ENCODE measurements at regions not wholly inside any gene's neighbourhood (a gene's known extent, or its start where the extent isn't known, plus 50 kb on each side); places are given as distances from the start of the nearest gene placed in this dataset.

DNA sequence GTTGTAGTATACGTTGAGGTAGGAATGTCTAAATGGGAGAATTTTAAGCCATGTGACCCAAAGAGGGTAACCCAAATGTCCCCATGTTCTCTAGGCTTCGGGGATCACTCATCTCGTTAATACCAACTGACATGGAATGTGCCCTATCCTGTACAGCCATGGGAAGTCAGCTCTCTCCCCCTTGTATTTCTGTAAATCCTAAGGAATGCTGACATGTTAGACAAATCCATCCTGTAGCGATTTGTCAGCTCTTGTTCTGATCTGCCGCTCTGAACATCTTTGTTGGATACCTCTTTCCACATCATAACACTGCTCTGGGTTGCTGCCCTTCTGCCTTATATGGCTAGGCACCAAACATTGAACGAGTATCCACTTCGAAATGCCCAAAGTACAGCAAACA, 350.6 kb downstream of the RND3 start:
- no peak for DNase-seq
- no peaks in the 10 kb centered on the region for H3K27me3 Mint-ChIP-seq (ENCODE audit: unreplicated experiment)
- H3K4me1 Mint-ChIP-seq (ENCODE audit: low read depth, unreplicated experiment) = peaks cover 69% of the 10 kb centered on the region
- peak overlapping the region; percentile 71 for H3K27ac Mint-ChIP-seq (ENCODE audit: unreplicated experiment)
- no peaks in the 10 kb centered on the region for H3K9me3 Mint-ChIP-seq (ENCODE audit: low read depth, unreplicated experiment)
- CTCF ChIA-PET = no interaction called here
- BruUV-seq (replicated peaks) = no TSS peak
- no peak overlapping the region for H3K4me3 Mint-ChIP-seq (ENCODE audit: low read depth, unreplicated experiment)
- TF ChIP-seq, protein P1, sequence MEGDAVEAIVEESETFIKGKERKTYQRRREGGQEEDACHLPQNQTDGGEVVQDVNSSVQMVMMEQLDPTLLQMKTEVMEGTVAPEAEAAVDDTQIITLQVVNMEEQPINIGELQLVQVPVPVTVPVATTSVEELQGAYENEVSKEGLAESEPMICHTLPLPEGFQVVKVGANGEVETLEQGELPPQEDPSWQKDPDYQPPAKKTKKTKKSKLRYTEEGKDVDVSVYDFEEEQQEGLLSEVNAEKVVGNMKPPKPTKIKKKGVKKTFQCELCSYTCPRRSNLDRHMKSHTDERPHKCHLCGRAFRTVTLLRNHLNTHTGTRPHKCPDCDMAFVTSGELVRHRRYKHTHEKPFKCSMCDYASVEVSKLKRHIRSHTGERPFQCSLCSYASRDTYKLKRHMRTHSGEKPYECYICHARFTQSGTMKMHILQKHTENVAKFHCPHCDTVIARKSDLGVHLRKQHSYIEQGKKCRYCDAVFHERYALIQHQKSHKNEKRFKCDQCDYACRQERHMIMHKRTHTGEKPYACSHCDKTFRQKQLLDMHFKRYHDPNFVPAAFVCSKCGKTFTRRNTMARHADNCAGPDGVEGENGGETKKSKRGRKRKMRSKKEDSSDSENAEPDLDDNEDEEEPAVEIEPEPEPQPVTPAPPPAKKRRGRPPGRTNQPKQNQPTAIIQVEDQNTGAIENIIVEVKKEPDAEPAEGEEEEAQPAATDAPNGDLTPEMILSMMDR (IDR thresholded peaks at IDR 0.05; ENCODE audit: unreplicated experiment) = no peak
- intact Hi-C loops (cut with micrococcal nuclease; ENCODE audit: unreplicated experiment) = no loop called here
- H3K36me3 Mint-ChIP-seq (ENCODE audit: insufficient read depth, unreplicated experiment) = peaks cover 4% of the 10 kb centered on the region

DNA sequence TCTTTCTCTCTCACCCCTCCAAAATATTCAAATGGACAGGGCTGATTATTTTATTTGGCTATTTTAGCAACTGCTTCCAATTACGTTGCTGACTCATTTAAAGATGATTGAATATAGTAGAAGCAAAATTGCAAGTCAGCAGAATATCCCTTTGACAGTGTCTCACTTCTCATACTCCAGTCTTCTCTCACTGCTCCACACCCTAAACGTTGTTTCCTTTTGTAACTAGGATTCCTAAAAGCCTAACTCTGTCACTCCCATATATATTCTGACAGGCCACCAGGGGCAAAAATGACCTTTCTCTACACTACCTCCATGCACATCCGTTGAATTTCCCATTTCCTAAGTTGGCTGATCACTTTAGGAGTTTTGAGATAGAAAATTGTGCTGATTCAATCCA, 351.1 kb downstream of the RND3 start:
- peaks cover 64% of the 10 kb centered on the region for H3K4me1 Mint-ChIP-seq (ENCODE audit: low read depth, unreplicated experiment)
- CTCF ChIA-PET = no interaction called here
- BruUV-seq (replicated peaks) = no TSS peak
- no peaks in the 10 kb centered on the region for H3K9me3 Mint-ChIP-seq (ENCODE audit: low read depth, unreplicated experiment)
- peaks cover 4% of the 10 kb centered on the region for H3K36me3 Mint-ChIP-seq (ENCODE audit: insufficient read depth, unreplicated experiment)
- H3K27ac Mint-ChIP-seq (ENCODE audit: unreplicated experiment) = peak overlapping the region; percentile 71
- intact Hi-C loops (cut with micrococcal nuclease; ENCODE audit: unreplicated experiment) = no loop called here
- TF ChIP-seq, protein P1 (IDR thresholded peaks at IDR 0.05; ENCODE audit: unreplicated experiment) = no peak
- H3K4me3 Mint-ChIP-seq (ENCODE audit: low read depth, unreplicated experiment) = no peak overlapping the region
- DNase-seq = no peak
- H3K27me3 Mint-ChIP-seq (ENCODE audit: unreplicated experiment) = no peaks in the 10 kb centered on the region

DNA sequence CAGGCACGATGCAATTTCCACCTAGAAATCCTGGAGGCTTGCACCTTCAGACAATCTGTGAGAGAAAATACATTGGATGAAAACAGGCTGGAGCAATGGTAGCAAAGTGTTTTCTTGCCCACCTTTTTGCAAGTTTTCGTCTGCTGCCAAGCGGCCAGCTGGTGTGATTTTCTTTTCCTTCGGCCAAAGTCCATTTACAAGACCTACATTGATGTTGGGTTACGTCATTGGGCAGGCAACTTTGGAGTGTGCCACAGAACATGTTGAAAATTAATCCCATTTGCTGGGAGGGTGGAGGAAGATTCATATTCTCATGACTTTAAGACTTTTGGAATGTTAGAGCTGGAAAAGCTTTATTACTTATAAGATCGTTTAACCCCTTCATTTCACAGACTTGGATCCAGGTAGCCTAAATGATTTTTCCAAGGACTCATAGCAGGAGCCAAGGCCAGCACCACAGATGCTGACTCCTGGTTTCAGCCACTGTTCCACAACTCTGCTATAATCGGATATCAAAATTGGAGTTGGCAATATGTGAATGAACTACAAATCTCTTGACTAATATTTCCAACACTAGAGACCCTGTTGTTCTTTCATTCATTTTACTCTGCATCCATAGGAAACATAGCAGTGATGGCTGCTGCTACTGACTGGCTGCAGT, 352.1 kb downstream of the RND3 start:
- Mint-ChIP-seq H3K27ac (ENCODE audit: unreplicated experiment) (peak overlapping the region; percentile 71), H3K4me1 (ENCODE audit: low read depth, unreplicated experiment) (peaks cover 60% of the 10 kb centered on the region), H3K36me3 (ENCODE audit: insufficient read depth, unreplicated experiment) (peaks cover 4% of the 10 kb centered on the region), H3K27me3 (ENCODE audit: unreplicated experiment) (no peaks in the 10 kb centered on the region), H3K4me3 (ENCODE audit: low read depth, unreplicated experiment) (peak overlapping the region; percentile 31), H3K9me3 (ENCODE audit: low read depth, unreplicated experiment) (no peaks in the 10 kb centered on the region)
- peak; percentile 59 for DNase-seq
- intact Hi-C loops (cut with micrococcal nuclease; ENCODE audit: unreplicated experiment) = loop anchor here (2.0 kb wide), 1 partner anchor 539 kb away; no protein-coding TSS in a partner anchor
- BruUV-seq (replicated peaks) = no TSS peak
- TF ChIP-seq, protein P1 (IDR thresholded peaks at IDR 0.05; ENCODE audit: unreplicated experiment) = no peak
- CTCF ChIA-PET = interaction anchor here (1.1 kb wide), 1 partner anchor 10 kb away, joined by 3 read pairs; no protein-coding TSS in a partner anchor

DNA sequence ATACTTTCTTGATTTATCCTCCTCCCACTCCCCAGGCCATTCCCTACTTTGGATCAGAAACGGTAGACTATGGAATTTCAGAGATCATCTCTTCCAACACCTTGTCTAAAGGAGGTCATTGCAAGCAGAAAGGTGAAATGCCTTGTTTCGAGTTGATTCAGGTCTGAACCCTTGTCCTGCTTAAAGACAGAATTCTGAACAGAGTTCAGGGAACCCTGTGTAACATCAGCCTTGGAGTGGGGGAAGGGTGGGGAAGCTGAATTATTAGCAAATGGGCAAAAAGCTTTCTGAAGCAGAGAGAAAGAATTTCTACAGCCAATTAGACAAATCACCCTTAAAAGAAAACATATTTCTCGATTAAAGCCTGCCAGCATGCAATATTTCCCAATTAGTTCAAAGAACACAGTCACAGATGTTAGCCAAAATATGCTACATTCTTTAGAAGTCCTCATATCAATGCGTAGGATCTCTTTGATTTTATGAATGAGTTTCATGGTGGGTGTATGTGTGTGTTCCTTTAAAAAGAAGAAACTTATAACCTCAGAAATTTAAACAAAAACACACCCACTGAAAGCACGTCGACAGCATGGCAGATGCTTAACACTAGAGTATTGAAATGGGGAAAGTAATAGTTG, 353.1 kb downstream of the RND3 start:
- intact Hi-C loops (cut with micrococcal nuclease; ENCODE audit: unreplicated experiment) = loop anchor here (2.0 kb wide), 1 partner anchor 538 kb away; no protein-coding TSS in a partner anchor
- Mint-ChIP-seq H3K27ac (ENCODE audit: unreplicated experiment) (peak overlapping the region; percentile 71), H3K27me3 (ENCODE audit: unreplicated experiment) (no peaks in the 10 kb centered on the region), H3K4me3 (ENCODE audit: low read depth, unreplicated experiment) (peak overlapping the region; percentile 31), H3K9me3 (ENCODE audit: low read depth, unreplicated experiment) (no peaks in the 10 kb centered on the region), H3K4me1 (ENCODE audit: low read depth, unreplicated experiment) (peaks cover 60% of the 10 kb centered on the region), H3K36me3 (ENCODE audit: insufficient read depth, unreplicated experiment) (peaks cover 4% of the 10 kb centered on the region)
- BruUV-seq (replicated peaks) = TSS peak; percentile 92
- CTCF ChIA-PET = interaction anchor here (1.4 kb wide), 2 partner anchors 9 to 476 kb away, joined by 4 to 6 read pairs; no protein-coding TSS in a partner anchor
- DNase-seq = no peak
- TF ChIP-seq, protein P1 (IDR thresholded peaks at IDR 0.05; ENCODE audit: unreplicated experiment) = no peak

All from Calu3 (cell line).